Sigmoid colon (tissue), 6 donors: ENCODE measurements at regions not wholly inside any gene's neighbourhood (a gene's known extent, or its start where the extent isn't known, plus 50 kb on each side); places are given as distances from the start of the nearest gene placed in this dataset.

Source experiments
- DNase-seq: peaks from one replicate; pipeline ENCODE4 v3.0.0-alpha.2; 2019
- H3K27ac ChIP-seq, 4 donors: fragments of 200-600 bp; sonication (generic); one replicate each; pipeline ENCODE4 v1.5.1; 2016 to 2019; ENCODE audit warnings: mild to moderate bottlenecking in 1 of 4
- H3K27me3 ChIP-seq, 3 donors: fragments of 200-600 bp; sonication (generic); one replicate each; pipeline ENCODE4 v1.5.1; 2019; ENCODE audit warnings: mild to moderate bottlenecking in 1 of 3
- H3K36me3 ChIP-seq, 4 donors: fragments of 200-600 bp; sonication (generic); one replicate each; pipeline ENCODE4 v1.5.1; 2016 to 2019
- H3K4me1 ChIP-seq, 4 donors: fragments of 200-600 bp; sonication (generic); one replicate each; pipeline ENCODE4 v1.5.1; 2017 to 2019
- H3K4me3 ChIP-seq, 4 donors: fragments of 200-600 bp; sonication (generic); one replicate each; pipeline ENCODE4 v1.5.1; 2017 to 2019; ENCODE audit warnings: mild to moderate bottlenecking in 2 of 4, moderate library complexity in 1 of 4
- H3K9me3 ChIP-seq, 4 donors: fragments of 200-600 bp in 3 of 4; sonication (generic) in 3 of 4; one replicate each; pipeline versions ENCODE4 v1.5.1 to v1.6.1; 2013 to 2019
- CTCF ChIP-seq, 4 experiments: fragments of 450-650 bp in 3 of 4; fragments of 200-600 bp in 1 of 4; IDR thresholded peaks; one replicate each; pipeline ENCODE4 v1.5.1; 2016 to 2019; ENCODE audit warnings: antibody characterized with exemption in 4 of 4, mild to moderate bottlenecking in 3 of 4, moderate library complexity in 2 of 4
- EP300 ChIP-seq, 4 donors: sonication (generic); formaldehyde crosslinking; IDR thresholded peaks; one replicate each; pipeline ENCODE4 v1.6.1; 2017; ENCODE audit warnings: antibody characterized with exemption in 4 of 4
- POLR2A ChIP-seq, 2 donors: fragments of 450-650 bp; IDR thresholded peaks; one replicate each; pipeline ENCODE4 v1.6.1; 2016; ENCODE audit warnings: antibody characterized with exemption in 2 of 2, mild to moderate bottlenecking in 2 of 2, moderate library complexity in 2 of 2
- POLR2AphosphoS5 ChIP-seq, 4 donors: sonication (generic); formaldehyde crosslinking; IDR thresholded peaks; one replicate each; pipeline ENCODE4 v1.6.1; 2017; ENCODE audit warnings: antibody characterized with exemption in 4 of 4
- WGBS, 2 donors: extraction: QIAGEN DNeasy Blood & Tissue Kit; methylation state at CpG; one replicate each; pipeline ENCODE4 v1.1.7; 2013; 5-methylcytosine and 5-hydroxymethylcytosine counted together
- intact Hi-C: fragments of 100-400 bp; cut with DNase I; formaldehyde crosslinking; loops from one replicate; pipeline ENCODE4 v1.15.1; 2023
- donor health status: healthy with polysubstance abuse.
- donor health status: healthy.

- no peaks in the 10 kb centered on the region for H3K9me3 ChIP-seq
- H3K4me1 ChIP-seq: no peaks in the 10 kb centered on the region
- H3K27me3 ChIP-seq: no peaks in the 10 kb centered on the region
- intact Hi-C loops: no loop called here
- TF ChIP-seq POLR2A (IDR thresholded peaks at IDR 0.05) (no peak), EP300 (IDR thresholded peaks at IDR 0.05) (no peak), CTCF (IDR thresholded peaks at IDR 0.05) (no peak), POLR2AphosphoS5 (IDR thresholded peaks at IDR 0.05) (no peak)
- no peak for DNase-seq
- H3K27ac ChIP-seq: no peak overlapping the region
- WGBS, 2 donors: 66 to 80% methylated on average over 3 of the region's 3 CpGs
- H3K4me3 ChIP-seq: no peak overlapping the region
- H3K36me3 ChIP-seq: no peaks in the 10 kb centered on the region
Measured at GRCh38 chr4:104901438-104901837, 245.2 kb upstream of the TET2 start.

- intact Hi-C loops: no loop called here
Measured at GRCh38 chr4:104901961-104902605, 244.6 kb upstream of the TET2 start.

GRCh38 chr4:104905065-104905464 lies 241.6 kb upstream of the TET2 start:
- Histone ChIP-seq H3K4me1 (no peaks in the 10 kb centered on the region), H3K9me3 (no peaks in the 10 kb centered on the region)
- WGBS, 2 donors: 83 to 88% methylated on average over 2 of the region's 2 CpGs

More at GRCh38 chr4:104901961-104902605, 244.6 kb upstream of the TET2 start:
- Histone ChIP-seq H3K9me3 (no peaks in the 10 kb centered on the region), H3K4me3 (no peak overlapping the region), H3K27me3 (no peaks in the 10 kb centered on the region), H3K27ac (no peak overlapping the region), H3K4me1 (no peaks in the 10 kb centered on the region), H3K36me3 (no peaks in the 10 kb centered on the region)
- TF ChIP-seq POLR2A (IDR thresholded peaks at IDR 0.05) (no peak), EP300 (IDR thresholded peaks at IDR 0.05) (no peak), CTCF (IDR thresholded peaks at IDR 0.05) (no peak)
- DNase-seq: no peak
- 64 to 67% methylated on average over 4 of the region's 4 CpGs for WGBS, 2 donors

GRCh38 chr4:104905546-104905945 lies 241.1 kb upstream of the TET2 start:
- H3K4me3 ChIP-seq: no peak overlapping the region
- H3K27me3 ChIP-seq: no peaks in the 10 kb centered on the region
- H3K27ac ChIP-seq: no peak overlapping the region
- intact Hi-C loops: no loop called here
- TF ChIP-seq CTCF (IDR thresholded peaks at IDR 0.05): no peak
- no peak for TF ChIP-seq EP300 (IDR thresholded peaks at IDR 0.05)
- DNase-seq: no peak
- no peaks in the 10 kb centered on the region for H3K36me3 ChIP-seq
- H3K4me1 ChIP-seq: no peaks in the 10 kb centered on the region
- no peaks in the 10 kb centered on the region for H3K9me3 ChIP-seq
- 75% methylated on average over 1 of the region's 1 CpG for whole genome bisulfite sequencing, 2 donors

More at GRCh38 chr4:104905065-104905464, 241.6 kb upstream of the TET2 start:
- Histone ChIP-seq H3K27ac (no peak overlapping the region), H3K4me3 (no peak overlapping the region), H3K36me3 (no peaks in the 10 kb centered on the region), H3K27me3 (no peaks in the 10 kb centered on the region)
- DNase-seq: no peak
- intact Hi-C loops: no loop called here
- TF ChIP-seq EP300 (IDR thresholded peaks at IDR 0.05) (no peak), CTCF (IDR thresholded peaks at IDR 0.05) (no peak), POLR2A (IDR thresholded peaks at IDR 0.05) (no peak), POLR2AphosphoS5 (IDR thresholded peaks at IDR 0.05) (no peak)

- H3K36me3 ChIP-seq: no peaks in the 10 kb centered on the region
- H3K27me3 ChIP-seq: no peaks in the 10 kb centered on the region
- H3K9me3 ChIP-seq: no peaks in the 10 kb centered on the region
- intact Hi-C loops: no loop called here
- no peaks in the 10 kb centered on the region for H3K4me1 ChIP-seq
- TF ChIP-seq POLR2A (IDR thresholded peaks at IDR 0.05) (no peak), POLR2AphosphoS5 (IDR thresholded peaks at IDR 0.05) (no peak), EP300 (IDR thresholded peaks at IDR 0.05) (no peak), CTCF (IDR thresholded peaks at IDR 0.05) (no peak)
- H3K27ac ChIP-seq: no peak overlapping the region
- H3K4me3 ChIP-seq: no peak overlapping the region
- WGBS, 2 donors: 72 to 77% methylated on average over 2 of the region's 2 CpGs
- no peak for DNase-seq
Measured at GRCh38 chr4:104906276-104906675, 240.4 kb upstream of the TET2 start.
